ENCODE measurements at regions not wholly inside any gene's neighbourhood (a gene's known extent, or its start where the extent isn't known, plus 50 kb on each side); places are given as distances from the start of the nearest gene placed in this dataset.

DNA sequence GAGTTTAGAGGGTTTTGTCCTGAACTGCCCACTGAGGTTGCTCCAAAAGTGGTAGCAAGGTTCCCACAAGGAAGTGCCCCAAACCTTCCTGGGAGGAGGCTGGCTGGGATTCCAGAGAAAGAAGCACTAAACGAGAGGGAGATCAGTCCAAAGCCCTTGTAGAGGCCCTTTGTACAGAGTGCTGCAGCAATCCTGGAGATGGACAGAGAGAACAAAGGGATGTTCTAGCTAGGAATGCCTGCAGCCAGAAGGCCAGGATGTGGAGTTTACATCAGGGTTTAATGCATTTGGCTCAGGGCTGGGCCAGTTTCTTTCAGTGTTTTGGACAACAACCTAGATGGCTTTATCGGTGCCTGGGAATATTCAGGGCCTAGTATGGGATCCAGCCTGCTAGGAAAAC lies 2155.1 kb upstream of the AGA start:
- FAIRE-seq (no peak), DNase-seq (peak in 1 of 5 donors; percentile 2)
- Histone ChIP-seq H3K27ac (ENCODE audit: low read depth in 2 of 2, low read length in 2 of 2) (no peak overlapping the region), H3K4me3 (ENCODE audit: low read length in 3 of 3) (no peak overlapping the region), H3K9me3 (ENCODE audit: control insufficient read depth in 2 of 3, insufficient read depth in 1 of 3, low read length in 3 of 3) (no peaks in the 10 kb centered on the region), H3K27me3 (ENCODE audit: control insufficient read depth, insufficient read depth, low read length) (no peaks in the 10 kb centered on the region), H3K4me1 (ENCODE audit: control insufficient read depth in 2 of 3, insufficient read depth in 2 of 3, low read depth in 1 of 3, low read length in 3 of 3) (no peaks in the 10 kb centered on the region), H3K36me3 (ENCODE audit: control insufficient read depth in 2 of 3, insufficient read depth in 3 of 3, low read length in 3 of 3) (no peaks in the 10 kb centered on the region), H3K9ac (ENCODE audit: low read length in 3 of 3) (no peak overlapping the region)
- TF ChIP-seq, protein P1, sequence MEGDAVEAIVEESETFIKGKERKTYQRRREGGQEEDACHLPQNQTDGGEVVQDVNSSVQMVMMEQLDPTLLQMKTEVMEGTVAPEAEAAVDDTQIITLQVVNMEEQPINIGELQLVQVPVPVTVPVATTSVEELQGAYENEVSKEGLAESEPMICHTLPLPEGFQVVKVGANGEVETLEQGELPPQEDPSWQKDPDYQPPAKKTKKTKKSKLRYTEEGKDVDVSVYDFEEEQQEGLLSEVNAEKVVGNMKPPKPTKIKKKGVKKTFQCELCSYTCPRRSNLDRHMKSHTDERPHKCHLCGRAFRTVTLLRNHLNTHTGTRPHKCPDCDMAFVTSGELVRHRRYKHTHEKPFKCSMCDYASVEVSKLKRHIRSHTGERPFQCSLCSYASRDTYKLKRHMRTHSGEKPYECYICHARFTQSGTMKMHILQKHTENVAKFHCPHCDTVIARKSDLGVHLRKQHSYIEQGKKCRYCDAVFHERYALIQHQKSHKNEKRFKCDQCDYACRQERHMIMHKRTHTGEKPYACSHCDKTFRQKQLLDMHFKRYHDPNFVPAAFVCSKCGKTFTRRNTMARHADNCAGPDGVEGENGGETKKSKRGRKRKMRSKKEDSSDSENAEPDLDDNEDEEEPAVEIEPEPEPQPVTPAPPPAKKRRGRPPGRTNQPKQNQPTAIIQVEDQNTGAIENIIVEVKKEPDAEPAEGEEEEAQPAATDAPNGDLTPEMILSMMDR (IDR thresholded peaks at IDR 0.05; ENCODE audit: borderline replicate concordance, extremely low read depth, insufficient read depth): no peak
- intact Hi-C loops (cut with DNase I): no loop called here

DNA sequence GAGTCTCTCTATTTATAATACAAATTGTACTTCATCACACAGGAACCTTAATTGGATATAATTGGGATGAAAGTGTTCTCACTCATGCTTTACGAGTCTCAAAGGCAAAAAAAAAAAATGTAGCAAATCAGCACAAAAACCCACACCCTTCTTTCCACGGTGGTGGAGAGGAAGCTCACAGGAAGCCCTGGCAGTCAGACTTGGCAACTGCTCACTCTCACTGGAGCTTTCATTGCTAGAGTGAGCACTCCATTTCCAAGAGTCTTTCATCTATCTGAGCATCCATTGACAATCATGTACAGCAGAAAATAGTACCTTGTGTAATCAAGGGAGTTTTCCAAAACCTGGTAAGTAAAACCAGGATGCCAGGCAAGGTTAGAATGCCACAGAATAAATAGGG lies 2159.4 kb upstream of the AGA start:
- TF ChIP-seq, protein P1 (IDR thresholded peaks at IDR 0.05; ENCODE audit: borderline replicate concordance, extremely low read depth, insufficient read depth): no peak
- H3K27me3 ChIP-seq (ENCODE audit: control insufficient read depth, insufficient read depth, low read length): no peaks in the 10 kb centered on the region
- no peak overlapping the region for H3K27ac ChIP-seq (ENCODE audit: low read depth in 2 of 2, low read length in 2 of 2)
- no peaks in the 10 kb centered on the region for H3K36me3 ChIP-seq (ENCODE audit: control insufficient read depth in 2 of 3, insufficient read depth in 3 of 3, low read length in 3 of 3)
- no peaks in the 10 kb centered on the region for H3K4me1 ChIP-seq (ENCODE audit: control insufficient read depth in 2 of 3, insufficient read depth in 2 of 3, low read depth in 1 of 3, low read length in 3 of 3)
- intact Hi-C loops (cut with DNase I): no loop called here
- no peaks in the 10 kb centered on the region for H3K9me3 ChIP-seq (ENCODE audit: control insufficient read depth in 2 of 3, insufficient read depth in 1 of 3, low read length in 3 of 3)
- no peak overlapping the region for H3K9ac ChIP-seq (ENCODE audit: low read length in 3 of 3)
- no peak overlapping the region for H3K4me3 ChIP-seq (ENCODE audit: low read length in 3 of 3)
- FAIRE-seq: no peak
- DNase-seq: no peak

DNA sequence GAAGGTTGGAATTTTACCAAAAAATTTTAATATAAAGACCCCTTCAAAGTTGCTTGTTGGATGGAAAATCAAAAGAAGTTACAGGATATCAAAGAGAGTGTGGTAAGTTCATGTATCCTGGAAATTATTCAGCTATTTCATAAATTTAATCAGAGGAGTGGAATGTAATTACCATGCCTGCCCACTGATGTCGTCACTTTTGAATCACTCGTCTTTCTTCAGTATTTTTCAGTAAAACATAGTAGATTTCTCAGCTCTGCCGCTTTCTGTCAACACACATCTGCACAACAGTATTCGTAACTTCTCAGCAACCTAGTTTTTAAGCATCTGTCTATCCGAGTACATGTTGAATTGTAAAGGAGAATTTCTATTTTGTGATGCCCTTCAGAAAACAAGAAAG lies 2163.0 kb upstream of the AGA start:
- Histone ChIP-seq H3K27me3 (ENCODE audit: control insufficient read depth, insufficient read depth, low read length) (no peaks in the 10 kb centered on the region), H3K9me3 (ENCODE audit: control insufficient read depth in 2 of 3, insufficient read depth in 1 of 3, low read length in 3 of 3) (no peaks in the 10 kb centered on the region), H3K36me3 (ENCODE audit: control insufficient read depth in 2 of 3, insufficient read depth in 3 of 3, low read length in 3 of 3) (no peaks in the 10 kb centered on the region), H3K4me3 (ENCODE audit: low read length in 3 of 3) (no peak overlapping the region), H3K4me1 (ENCODE audit: control insufficient read depth in 2 of 3, insufficient read depth in 2 of 3, low read depth in 1 of 3, low read length in 3 of 3) (no peaks in the 10 kb centered on the region), H3K9ac (ENCODE audit: low read length in 3 of 3) (no peak overlapping the region), H3K27ac (ENCODE audit: low read depth in 2 of 2, low read length in 2 of 2) (no peak overlapping the region)
- FAIRE-seq: no peak
- DNase-seq: no peak
- TF ChIP-seq, protein P1 (IDR thresholded peaks at IDR 0.05; ENCODE audit: borderline replicate concordance, extremely low read depth, insufficient read depth): no peak
- intact Hi-C loops (cut with DNase I): no loop called here

DNA sequence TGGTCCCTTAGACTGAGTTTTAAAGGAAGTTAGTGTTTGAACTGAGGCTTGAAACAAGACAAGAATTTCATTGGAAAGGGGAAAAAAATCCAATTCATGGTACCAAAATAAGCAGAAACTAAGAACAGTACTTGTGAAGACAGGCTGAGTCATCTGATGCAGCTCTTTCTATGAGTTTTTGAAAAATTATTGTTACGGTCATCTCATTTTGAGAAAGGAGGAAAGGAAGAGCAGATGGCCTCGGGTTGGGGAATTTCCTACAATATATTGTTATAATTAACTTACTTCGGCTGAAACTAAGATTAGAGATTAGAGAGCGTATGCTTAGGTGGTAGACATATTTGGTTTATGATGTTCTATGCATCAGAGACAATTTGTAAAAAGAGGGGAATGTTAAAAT lies 2164.8 kb upstream of the AGA start:
- Histone ChIP-seq H3K36me3 (ENCODE audit: control insufficient read depth in 2 of 3, insufficient read depth in 3 of 3, low read length in 3 of 3) (no peaks in the 10 kb centered on the region), H3K27ac (ENCODE audit: low read depth in 2 of 2, low read length in 2 of 2) (no peak overlapping the region), H3K4me3 (ENCODE audit: low read length in 3 of 3) (no peak overlapping the region), H3K9ac (ENCODE audit: low read length in 3 of 3) (no peak overlapping the region), H3K9me3 (ENCODE audit: control insufficient read depth in 2 of 3, insufficient read depth in 1 of 3, low read length in 3 of 3) (no peaks in the 10 kb centered on the region), H3K27me3 (ENCODE audit: control insufficient read depth, insufficient read depth, low read length) (no peaks in the 10 kb centered on the region), H3K4me1 (ENCODE audit: control insufficient read depth in 2 of 3, insufficient read depth in 2 of 3, low read depth in 1 of 3, low read length in 3 of 3) (no peaks in the 10 kb centered on the region)
- intact Hi-C loops (cut with DNase I): no loop called here
- DNase-seq (no peak), FAIRE-seq (no peak)
- TF ChIP-seq, protein P1 (IDR thresholded peaks at IDR 0.05; ENCODE audit: borderline replicate concordance, extremely low read depth, insufficient read depth): no peak

Measured in kidney (tissue), 13 donors.